ENCODE measurements at regions not wholly inside any gene's neighbourhood (a gene's known extent, or its start where the extent isn't known, plus 50 kb on each side); places are given as distances from the start of the nearest gene placed in this dataset.

DNA sequence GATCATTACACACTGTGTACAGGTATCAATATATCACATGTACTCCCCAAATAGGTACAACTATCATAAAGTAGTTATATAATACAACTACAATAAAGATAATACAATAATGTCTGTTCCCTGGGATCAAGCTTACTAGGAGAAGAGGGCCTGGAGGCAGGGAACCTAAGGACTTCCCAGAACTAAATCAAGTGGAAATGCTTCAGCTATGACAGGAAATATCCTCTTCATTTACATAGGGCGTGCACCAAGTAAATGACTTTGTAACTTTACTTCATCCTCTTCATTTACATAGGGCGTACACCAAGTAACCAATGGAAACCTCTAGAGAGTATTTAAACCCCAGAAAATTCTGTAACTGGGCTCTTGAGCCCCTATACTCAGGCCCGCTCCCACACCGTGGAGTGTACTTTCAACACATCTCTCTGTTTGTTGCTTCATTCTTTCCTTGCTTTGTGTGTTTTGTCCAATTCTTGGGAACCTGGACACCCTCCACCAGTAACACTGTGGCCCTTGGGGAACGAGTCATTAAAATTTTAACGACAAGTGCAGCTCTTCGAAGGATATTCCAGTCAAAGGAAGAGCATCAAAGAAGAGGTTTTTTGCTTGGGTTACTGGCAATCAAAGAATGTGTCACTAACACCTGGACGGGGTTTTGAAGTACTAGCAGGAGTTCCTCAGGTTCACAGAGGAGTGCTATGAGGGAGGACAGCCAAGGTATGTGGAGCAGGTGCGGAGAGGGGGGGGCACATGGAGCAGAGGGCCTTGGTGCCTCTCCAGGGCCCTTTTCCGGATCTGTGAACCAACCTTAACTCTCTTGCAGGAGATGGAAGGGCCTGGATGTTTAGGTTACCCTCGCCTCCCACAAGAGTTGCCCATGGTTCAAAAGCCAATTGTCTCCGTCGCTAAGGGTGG lies 106.6 kb upstream of the DAP start:
- no peak overlapping the region for H3K4me3 ChIP-seq
- intact Hi-C loops (cut with DNase I; ENCODE audit: low total_unique reads): no loop called here
- no peak overlapping the region for H3K27ac ChIP-seq
- TF ChIP-seq, protein P1, sequence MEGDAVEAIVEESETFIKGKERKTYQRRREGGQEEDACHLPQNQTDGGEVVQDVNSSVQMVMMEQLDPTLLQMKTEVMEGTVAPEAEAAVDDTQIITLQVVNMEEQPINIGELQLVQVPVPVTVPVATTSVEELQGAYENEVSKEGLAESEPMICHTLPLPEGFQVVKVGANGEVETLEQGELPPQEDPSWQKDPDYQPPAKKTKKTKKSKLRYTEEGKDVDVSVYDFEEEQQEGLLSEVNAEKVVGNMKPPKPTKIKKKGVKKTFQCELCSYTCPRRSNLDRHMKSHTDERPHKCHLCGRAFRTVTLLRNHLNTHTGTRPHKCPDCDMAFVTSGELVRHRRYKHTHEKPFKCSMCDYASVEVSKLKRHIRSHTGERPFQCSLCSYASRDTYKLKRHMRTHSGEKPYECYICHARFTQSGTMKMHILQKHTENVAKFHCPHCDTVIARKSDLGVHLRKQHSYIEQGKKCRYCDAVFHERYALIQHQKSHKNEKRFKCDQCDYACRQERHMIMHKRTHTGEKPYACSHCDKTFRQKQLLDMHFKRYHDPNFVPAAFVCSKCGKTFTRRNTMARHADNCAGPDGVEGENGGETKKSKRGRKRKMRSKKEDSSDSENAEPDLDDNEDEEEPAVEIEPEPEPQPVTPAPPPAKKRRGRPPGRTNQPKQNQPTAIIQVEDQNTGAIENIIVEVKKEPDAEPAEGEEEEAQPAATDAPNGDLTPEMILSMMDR (IDR thresholded peaks at IDR 0.05): no peak
- no peak for TF ChIP-seq POLR2A (IDR thresholded peaks at IDR 0.05)
- peaks cover 5% of the 10 kb centered on the region for H3K4me1 ChIP-seq
- 90 to 93% methylated on average over 13 of the region's 13 CpGs for WGBS, 2 donors
- no peaks in the 10 kb centered on the region for H3K9me3 ChIP-seq
- DNase-seq: no peak
- H3K36me3 ChIP-seq (ENCODE audit: low read depth, missing control alignments): no peaks in the 10 kb centered on the region
- no peaks in the 10 kb centered on the region for H3K27me3 ChIP-seq

DNA sequence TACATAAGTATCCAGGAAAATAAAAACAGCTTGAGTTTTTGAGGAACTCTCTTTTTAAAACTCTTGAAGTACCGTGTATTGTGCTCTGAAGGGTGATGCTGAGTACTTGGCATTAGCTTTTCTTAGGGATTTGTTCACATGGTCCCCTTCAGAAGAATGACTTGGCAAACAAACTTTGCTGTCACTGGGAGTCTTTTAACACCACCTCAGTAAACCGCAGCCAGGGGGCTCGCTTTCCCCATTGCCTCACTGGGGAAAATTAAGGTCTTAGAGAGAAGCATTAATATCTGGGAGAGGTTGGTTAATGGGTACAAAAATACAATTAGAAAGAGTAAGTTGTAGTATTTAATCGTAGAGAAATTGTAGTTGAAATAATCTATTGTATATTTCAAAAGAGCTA lies 105.9 kb upstream of the DAP start:
- no peak for DNase-seq
- no peak overlapping the region for H3K4me3 ChIP-seq
- no peak for TF ChIP-seq POLR2A (IDR thresholded peaks at IDR 0.05)
- TF ChIP-seq, protein P1 (IDR thresholded peaks at IDR 0.05): no peak
- WGBS, 2 donors: 66 to 68% methylated on average over 4 of the region's 4 CpGs
- H3K9me3 ChIP-seq: no peaks in the 10 kb centered on the region
- no peaks in the 10 kb centered on the region for H3K27me3 ChIP-seq
- H3K4me1 ChIP-seq: peaks cover 5% of the 10 kb centered on the region
- no peak overlapping the region for H3K27ac ChIP-seq
- no peaks in the 10 kb centered on the region for H3K36me3 ChIP-seq (ENCODE audit: low read depth, missing control alignments)
- intact Hi-C loops (cut with DNase I; ENCODE audit: low total_unique reads): no loop called here

DNA sequence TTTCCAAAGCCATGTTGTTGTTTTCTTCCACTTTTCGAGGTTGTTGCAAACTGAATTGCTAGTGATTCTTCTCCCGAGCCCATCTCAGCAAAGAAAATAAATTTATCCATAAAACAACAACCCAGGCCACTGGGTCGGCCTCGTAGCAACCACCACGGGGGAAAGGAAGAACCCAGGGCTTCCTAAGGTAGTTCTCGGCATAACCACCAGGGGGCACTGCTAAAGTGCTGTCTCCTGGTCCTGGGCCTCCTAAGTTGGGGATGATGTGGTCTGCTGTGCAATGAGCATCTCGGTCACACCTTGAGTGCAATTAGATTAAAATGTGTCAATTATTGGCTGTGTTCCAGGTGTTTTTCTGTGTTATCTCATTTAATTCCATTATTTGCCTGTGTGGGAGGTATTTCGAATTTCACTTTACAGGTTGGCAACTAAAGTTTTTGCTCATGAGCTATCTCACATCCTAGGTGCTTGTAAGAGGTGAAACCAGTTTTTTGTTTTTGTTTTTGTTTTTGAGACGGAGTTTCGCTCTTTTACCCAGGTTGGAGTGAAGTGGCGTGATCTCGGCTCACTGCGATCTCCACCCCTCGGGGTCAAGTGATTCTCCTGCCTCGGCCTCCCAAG lies 102.8 kb upstream of the DAP start:
- Histone ChIP-seq H3K9me3 (no peaks in the 10 kb centered on the region), H3K27me3 (no peaks in the 10 kb centered on the region), H3K27ac (no peak overlapping the region), H3K4me1 (peaks cover 5% of the 10 kb centered on the region), H3K4me3 (no peak overlapping the region), H3K36me3 (ENCODE audit: low read depth, missing control alignments) (no peaks in the 10 kb centered on the region)
- intact Hi-C loops (cut with DNase I; ENCODE audit: low total_unique reads): no loop called here
- peak; percentile 82 for DNase-seq
- no peak for TF ChIP-seq POLR2A (IDR thresholded peaks at IDR 0.05)
- TF ChIP-seq, protein P1 (IDR thresholded peaks at IDR 0.05): peak; percentile 27 to 65 (median 28)
- WGBS, 2 donors: 39 to 49% methylated on average over 15 of the region's 15 CpGs

DNA sequence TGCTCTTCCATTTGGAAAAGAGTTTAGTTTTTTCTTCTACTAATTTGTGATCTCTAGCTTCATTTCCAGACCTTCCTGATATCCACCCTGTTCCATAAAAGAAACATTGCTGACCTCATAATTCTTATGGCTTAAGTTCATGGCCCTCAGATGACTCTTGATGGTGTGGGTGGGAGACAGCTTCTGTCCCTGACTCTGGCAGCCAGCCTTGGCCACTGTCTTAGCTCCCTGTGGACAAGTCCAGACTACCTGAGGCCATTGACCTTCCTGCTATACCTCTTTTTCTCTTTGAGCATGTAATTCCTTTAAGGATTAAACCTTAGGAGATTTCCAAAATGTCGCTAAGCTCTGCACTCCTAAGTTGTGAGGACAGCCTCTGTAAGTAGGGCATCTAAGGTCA lies 101.1 kb upstream of the DAP start:
- Histone ChIP-seq H3K27me3 (no peaks in the 10 kb centered on the region), H3K27ac (no peak overlapping the region), H3K4me1 (peaks cover 5% of the 10 kb centered on the region), H3K9me3 (no peaks in the 10 kb centered on the region), H3K36me3 (ENCODE audit: low read depth, missing control alignments) (no peaks in the 10 kb centered on the region), H3K4me3 (no peak overlapping the region)
- TF ChIP-seq POLR2A (IDR thresholded peaks at IDR 0.05): no peak
- TF ChIP-seq, protein P1 (IDR thresholded peaks at IDR 0.05): no peak
- no peak for DNase-seq
- 79 to 95% methylated on average over 1 of the region's 1 CpG for WGBS, 2 donors
- intact Hi-C loops (cut with DNase I; ENCODE audit: low total_unique reads): no loop called here
